Activated CD4-positive, alpha-beta T cell treated with anti-CD3 and anti-CD28 coated beads, Interleukin-2, amount 10 ng/mL, durations not matched to agents 24 days and 14 days (primary cell): ENCODE measurements at regions not wholly inside any gene's neighbourhood (a gene's known extent, or its start where the extent isn't known, plus 50 kb on each side); places are given as distances from the start of the nearest gene placed in this dataset.
"Not testable (repeated sequence)": the region's sequence is repeated elsewhere in the genome, so short reads cannot be mapped to it uniquely, and the experiment has no call there.

Experiments
- DNase-seq: peaks from one replicate; pipeline ENCODE4 v3.0.0; 2022
- H3K27ac Mint-ChIP-seq: one replicate; pipeline ENCODE4 v1.8.0; 2022; ENCODE audit warnings: mild to moderate bottlenecking, mixed read lengths
- H3K27me3 Mint-ChIP-seq: one replicate; pipeline ENCODE4 v1.8.0; 2022; ENCODE audit warnings: mixed read lengths
- H3K36me3 Mint-ChIP-seq: one replicate; pipeline ENCODE4 v1.8.0; 2022; ENCODE audit warnings: low read depth, mild to moderate bottlenecking, mixed read lengths
- H3K4me1 Mint-ChIP-seq: one replicate; pipeline ENCODE4 v1.8.0; 2021; ENCODE audit warnings: mixed read lengths
- H3K4me3 Mint-ChIP-seq: one replicate; pipeline ENCODE4 v1.8.0; 2022; ENCODE audit warnings: mild to moderate bottlenecking, moderate library complexity, mixed read lengths
- H3K9me3 Mint-ChIP-seq: one replicate; pipeline ENCODE4 v1.8.0; 2021; ENCODE audit warnings: mixed read lengths
- intact Hi-C: fragments of 100-400 bp; cut with micrococcal nuclease; formaldehyde crosslinking; loops from one replicate; pipeline ENCODE4 v1.15.1; 2023

GRCh38 chr6:49325891-49326290 is 137.2 kb downstream of the MMUT start:
- no peaks in the 10 kb centered on the region for H3K27me3 Mint-ChIP-seq
- no peak for DNase-seq
- H3K36me3 Mint-ChIP-seq: no peaks in the 10 kb centered on the region
- no peaks in the 10 kb centered on the region for H3K9me3 Mint-ChIP-seq
- intact Hi-C loops: no loop called here
- no peak overlapping the region for H3K27ac Mint-ChIP-seq
- H3K4me3 Mint-ChIP-seq: no peak overlapping the region
- H3K4me1 Mint-ChIP-seq: no peaks in the 10 kb centered on the region

DNA sequence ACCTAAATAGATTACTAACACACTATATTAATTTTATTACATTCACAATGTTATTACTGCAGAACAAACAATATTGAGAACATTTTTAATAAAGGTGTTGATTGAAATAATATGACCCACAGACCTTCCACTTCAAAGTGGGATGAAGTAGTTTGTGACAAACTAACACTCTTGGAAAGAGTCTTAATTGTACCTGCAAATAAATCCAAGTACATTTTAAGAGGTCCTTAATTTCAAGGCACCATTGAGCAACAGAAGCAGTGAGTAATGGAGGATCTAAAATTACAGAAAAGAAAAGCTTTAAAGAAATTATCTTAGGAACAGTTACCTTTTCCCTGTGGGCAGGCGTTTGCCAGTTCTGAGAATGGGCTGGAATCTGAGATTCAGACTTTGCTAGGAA is 140.2 kb downstream of the MMUT start:
- no peaks in the 10 kb centered on the region for H3K36me3 Mint-ChIP-seq
- no peaks in the 10 kb centered on the region for H3K4me1 Mint-ChIP-seq
- intact Hi-C loops: no loop called here
- no peaks in the 10 kb centered on the region for H3K9me3 Mint-ChIP-seq
- no peaks in the 10 kb centered on the region for H3K27me3 Mint-ChIP-seq
- no peak overlapping the region for H3K4me3 Mint-ChIP-seq
- no peak overlapping the region for H3K27ac Mint-ChIP-seq
- no peak for DNase-seq

DNA sequence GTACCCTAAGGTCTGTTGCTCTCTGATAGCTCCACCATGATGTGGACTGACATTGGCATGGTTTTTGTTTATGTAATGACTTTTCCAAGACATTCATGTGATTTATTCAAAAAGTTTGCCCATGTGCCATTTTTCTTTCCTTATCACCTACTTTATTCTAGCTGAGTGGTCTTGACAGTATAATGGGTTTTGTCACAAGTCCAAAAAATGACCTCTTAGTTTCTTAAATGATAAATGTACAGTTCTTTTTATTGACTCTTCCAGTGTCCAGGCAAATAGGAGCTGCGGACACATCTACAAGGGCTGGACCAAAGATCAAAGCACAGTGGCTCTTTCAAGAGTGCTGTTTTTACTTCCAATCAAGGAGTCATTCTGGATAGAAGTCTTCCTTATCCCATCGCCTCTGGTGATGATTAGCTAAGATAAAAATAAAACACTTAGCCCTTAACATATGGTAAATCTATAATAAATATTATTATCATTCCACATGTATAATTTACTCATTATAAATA is 141.4 kb downstream of the MMUT start:
- intact Hi-C loops: no loop called here
- no peak overlapping the region for H3K27ac Mint-ChIP-seq
- no peak for DNase-seq
- no peaks in the 10 kb centered on the region for H3K36me3 Mint-ChIP-seq
- no peaks in the 10 kb centered on the region for H3K4me1 Mint-ChIP-seq
- no peaks in the 10 kb centered on the region for H3K27me3 Mint-ChIP-seq
- H3K4me3 Mint-ChIP-seq: no peak overlapping the region
- H3K9me3 Mint-ChIP-seq: peaks cover 4% of the 10 kb centered on the region

DNA sequence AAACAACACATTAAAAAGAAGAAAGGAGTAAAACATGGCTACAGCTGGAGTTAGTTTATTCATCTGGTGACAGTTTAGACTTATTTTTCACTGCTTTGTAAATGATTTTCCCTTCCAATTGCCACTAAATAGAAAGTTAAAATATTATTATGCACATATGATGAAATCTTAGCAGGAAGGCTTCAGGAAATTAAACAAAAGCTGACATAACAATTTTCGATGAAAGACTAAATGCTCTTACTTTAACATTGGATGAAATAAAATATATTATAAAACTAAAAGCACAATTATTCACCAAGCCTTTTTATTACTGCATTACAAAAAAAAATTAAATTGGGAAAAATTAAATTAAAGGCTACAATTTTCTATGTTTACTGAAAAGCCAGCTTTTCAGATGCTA is 158.0 kb downstream of the MMUT start:
- H3K36me3 Mint-ChIP-seq: no peaks in the 10 kb centered on the region
- no peaks in the 10 kb centered on the region for H3K27me3 Mint-ChIP-seq
- H3K27ac Mint-ChIP-seq: no peak overlapping the region
- no peak for DNase-seq
- no peaks in the 10 kb centered on the region for H3K4me1 Mint-ChIP-seq
- no peak overlapping the region for H3K4me3 Mint-ChIP-seq
- intact Hi-C loops: no loop called here
- no peaks in the 10 kb centered on the region for H3K9me3 Mint-ChIP-seq

GRCh38 chr6:49304393-49304792 is 158.7 kb downstream of the MMUT start:
- H3K27ac Mint-ChIP-seq, DNase-seq, H3K4me3 Mint-ChIP-seq, H3K9me3 Mint-ChIP-seq, H3K36me3 Mint-ChIP-seq, intact Hi-C loops, H3K4me1 Mint-ChIP-seq, H3K27me3 Mint-ChIP-seq: not testable (repeated sequence)

DNA sequence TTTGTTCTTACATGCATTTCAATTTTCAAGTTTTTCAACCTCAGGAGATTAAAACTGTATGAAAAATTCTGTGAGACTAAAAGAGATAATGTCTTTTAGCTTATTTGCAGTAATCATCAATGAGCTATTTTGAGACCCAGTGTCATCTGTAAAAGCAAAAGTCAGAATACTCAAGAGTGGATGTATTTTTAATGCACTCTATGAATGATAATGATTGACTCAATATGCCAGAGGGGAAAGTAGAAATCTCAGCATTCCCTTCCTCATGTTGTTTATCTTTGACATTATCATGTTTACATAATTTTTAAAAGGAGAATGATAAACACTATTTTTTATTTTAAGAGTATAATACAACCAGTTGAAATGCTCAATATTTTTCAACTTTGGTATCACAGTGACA is 162.1 kb downstream of the MMUT start:
- H3K36me3 Mint-ChIP-seq: no peaks in the 10 kb centered on the region
- intact Hi-C loops: no loop called here
- H3K27me3 Mint-ChIP-seq: no peaks in the 10 kb centered on the region
- no peaks in the 10 kb centered on the region for H3K9me3 Mint-ChIP-seq
- no peak for DNase-seq
- no peak overlapping the region for H3K27ac Mint-ChIP-seq
- H3K4me3 Mint-ChIP-seq: no peak overlapping the region
- no peaks in the 10 kb centered on the region for H3K4me1 Mint-ChIP-seq

DNA sequence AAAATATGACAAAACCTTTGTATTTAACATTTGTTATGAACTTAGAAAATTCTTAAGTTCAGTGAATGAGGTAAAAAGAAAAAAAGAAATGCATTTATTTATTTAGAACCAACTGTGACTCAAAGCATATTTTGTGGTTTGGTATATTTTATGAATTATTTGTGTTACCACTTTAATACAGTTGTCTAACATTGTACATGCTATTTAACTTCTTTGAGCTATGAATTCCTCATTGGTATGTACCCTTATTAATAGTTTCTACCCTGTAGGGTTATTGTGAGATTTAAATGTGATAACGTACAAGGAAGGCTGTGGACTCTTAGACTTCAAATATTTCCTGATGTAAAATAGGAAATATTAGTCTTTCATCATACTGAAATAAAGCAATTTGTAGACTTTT is 162.6 kb downstream of the MMUT start:
- H3K4me3 Mint-ChIP-seq: no peak overlapping the region
- no peaks in the 10 kb centered on the region for H3K27me3 Mint-ChIP-seq
- H3K27ac Mint-ChIP-seq: no peak overlapping the region
- DNase-seq: no peak
- intact Hi-C loops: no loop called here
- H3K4me1 Mint-ChIP-seq: no peaks in the 10 kb centered on the region
- H3K36me3 Mint-ChIP-seq: no peaks in the 10 kb centered on the region
- no peaks in the 10 kb centered on the region for H3K9me3 Mint-ChIP-seq

GRCh38 chr6:49299279-49299678 is 163.8 kb downstream of the MMUT start:
- Mint-ChIP-seq H3K27ac (no peak overlapping the region), H3K4me3 (no peak overlapping the region), H3K27me3 (no peaks in the 10 kb centered on the region), H3K4me1 (no peaks in the 10 kb centered on the region), H3K36me3 (no peaks in the 10 kb centered on the region), H3K9me3 (no peaks in the 10 kb centered on the region)
- intact Hi-C loops: no loop called here
- no peak for DNase-seq

DNA sequence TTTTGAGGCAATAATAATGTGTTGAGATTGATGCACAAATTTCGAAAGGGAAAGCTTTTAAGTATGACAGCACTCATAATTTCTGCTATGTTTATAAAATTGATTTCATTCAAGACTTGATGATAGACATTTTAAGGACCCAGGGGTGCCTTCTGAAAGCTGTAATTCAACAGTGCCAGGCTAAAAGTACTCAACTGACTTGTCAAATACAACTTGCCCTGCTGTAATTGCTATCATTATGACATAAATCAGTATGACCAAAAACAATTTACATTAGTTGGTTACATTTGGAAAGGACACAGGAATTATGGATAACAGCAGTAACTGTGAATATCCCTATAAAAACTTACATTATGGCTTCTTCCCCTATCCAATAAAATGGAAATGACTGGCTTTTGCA is 178.9 kb downstream of the MMUT start:
- H3K27me3 Mint-ChIP-seq: no peaks in the 10 kb centered on the region
- no peaks in the 10 kb centered on the region for H3K4me1 Mint-ChIP-seq
- no peaks in the 10 kb centered on the region for H3K9me3 Mint-ChIP-seq
- H3K27ac Mint-ChIP-seq: no peak overlapping the region
- intact Hi-C loops: no loop called here
- no peaks in the 10 kb centered on the region for H3K36me3 Mint-ChIP-seq
- no peak overlapping the region for H3K4me3 Mint-ChIP-seq
- no peak for DNase-seq

DNA sequence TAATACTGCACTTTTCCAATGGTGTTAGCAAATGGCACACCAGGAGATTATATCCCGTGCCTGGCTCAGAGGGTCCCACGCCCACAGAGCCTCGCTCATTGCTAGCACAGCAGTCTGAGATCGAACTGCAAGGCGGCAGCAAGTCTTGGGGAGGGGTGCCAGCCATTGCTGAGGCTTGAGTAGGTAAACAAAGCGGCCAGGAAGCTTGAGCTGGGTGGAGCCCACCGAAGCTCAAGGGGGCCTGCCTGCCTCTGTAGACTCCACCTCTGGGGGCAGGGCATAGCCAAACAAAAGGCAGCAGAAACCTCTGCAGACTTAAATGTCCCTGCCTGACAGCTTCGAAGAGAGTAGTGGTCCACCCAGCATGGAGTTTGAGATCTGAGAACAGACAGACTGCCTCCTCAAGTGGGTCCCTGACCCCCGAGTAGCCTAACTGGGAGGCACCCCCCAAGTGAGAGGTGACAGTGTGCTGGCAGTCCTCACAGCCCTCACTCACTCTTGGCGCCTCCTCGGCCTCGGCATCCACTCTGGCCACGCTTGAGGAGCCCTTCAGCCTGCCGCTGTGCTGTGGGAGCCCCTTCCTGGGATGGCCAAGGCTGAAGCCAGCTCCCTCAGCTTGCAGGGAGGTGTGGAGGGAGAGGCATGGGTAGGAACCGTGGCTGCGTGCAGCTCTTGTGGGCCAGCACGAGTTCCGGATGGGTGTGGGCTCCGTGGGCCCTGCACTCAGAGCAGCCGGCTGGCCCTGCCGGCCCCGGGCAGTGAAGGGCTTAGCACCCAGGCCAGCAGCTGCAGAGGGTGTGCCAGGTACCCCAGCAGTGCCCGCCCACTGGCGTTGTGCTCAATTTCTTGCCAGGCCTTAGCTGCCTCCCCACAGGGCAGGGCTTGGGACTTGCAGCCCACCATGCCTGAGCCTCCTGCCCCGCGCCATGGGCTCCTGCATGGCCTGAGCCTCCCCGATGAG is 188.0 kb downstream of the MMUT start:
- H3K4me3 Mint-ChIP-seq, H3K4me1 Mint-ChIP-seq, H3K36me3 Mint-ChIP-seq, DNase-seq, H3K27ac Mint-ChIP-seq, H3K27me3 Mint-ChIP-seq, H3K9me3 Mint-ChIP-seq, intact Hi-C loops: not testable (repeated sequence)

DNA sequence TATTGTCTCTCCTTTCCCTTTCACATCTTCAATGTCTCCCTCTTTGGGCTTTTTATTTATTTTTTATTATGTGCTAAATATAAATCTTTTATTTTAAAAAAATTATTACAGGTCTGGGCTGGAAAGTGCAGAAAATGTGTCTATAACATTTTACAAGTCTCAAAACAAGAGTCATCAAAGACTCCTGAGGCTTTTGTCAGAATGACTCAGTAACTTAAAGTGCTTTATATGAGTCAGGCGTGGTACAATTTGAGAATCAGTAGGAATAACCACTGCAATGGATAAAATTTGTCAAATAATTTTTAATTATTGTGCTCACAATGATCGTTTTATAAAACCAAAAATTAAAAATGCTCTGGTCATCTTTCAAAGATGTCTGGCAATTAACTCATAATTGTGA is 193.9 kb downstream of the MMUT start:
- intact Hi-C loops: no loop called here

DNA sequence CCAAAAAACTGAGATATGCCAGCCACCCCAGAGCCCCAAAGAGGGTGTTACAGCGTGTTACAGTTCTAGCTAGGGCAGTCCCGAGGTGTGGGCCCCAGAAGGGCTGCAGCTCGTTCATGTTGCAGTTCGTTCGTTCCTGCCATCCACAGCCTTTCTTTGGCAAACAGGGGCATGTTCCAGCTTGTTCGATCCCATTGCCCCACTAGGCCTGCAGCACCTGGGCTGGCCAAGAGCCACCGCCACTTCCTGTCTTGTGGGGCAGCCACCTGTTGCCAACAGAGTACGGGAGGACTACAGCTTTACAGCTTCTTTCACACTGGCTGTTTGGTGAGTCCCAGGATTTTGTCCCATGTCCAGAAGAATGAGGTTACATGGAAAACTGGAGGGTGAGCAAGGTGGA is 198.1 kb downstream of the MMUT start:
- H3K4me3 Mint-ChIP-seq: no peak overlapping the region
- intact Hi-C loops: no loop called here

More for the DNA sequence above, 193.9 kb downstream of the MMUT start:
- H3K27me3 Mint-ChIP-seq: no peaks in the 10 kb centered on the region
- no peak overlapping the region for H3K27ac Mint-ChIP-seq
- no peak overlapping the region for H3K4me3 Mint-ChIP-seq
- H3K4me1 Mint-ChIP-seq: no peaks in the 10 kb centered on the region
- H3K9me3 Mint-ChIP-seq: no peaks in the 10 kb centered on the region
- DNase-seq: no peak
- H3K36me3 Mint-ChIP-seq: no peaks in the 10 kb centered on the region

GRCh38 chr6:49264496-49264895 is 198.6 kb downstream of the MMUT start:
- H3K27me3 Mint-ChIP-seq: no peaks in the 10 kb centered on the region
- H3K9me3 Mint-ChIP-seq: no peaks in the 10 kb centered on the region
- H3K4me1 Mint-ChIP-seq: no peaks in the 10 kb centered on the region
- DNase-seq: no peak
- no peaks in the 10 kb centered on the region for H3K36me3 Mint-ChIP-seq
- H3K27ac Mint-ChIP-seq: no peak overlapping the region
- intact Hi-C loops: no loop called here
- H3K4me3 Mint-ChIP-seq: no peak overlapping the region

More for the DNA sequence above, 198.1 kb downstream of the MMUT start:
- no peaks in the 10 kb centered on the region for H3K4me1 Mint-ChIP-seq
- no peaks in the 10 kb centered on the region for H3K9me3 Mint-ChIP-seq
- H3K27me3 Mint-ChIP-seq: no peaks in the 10 kb centered on the region
- no peak for DNase-seq
- H3K27ac Mint-ChIP-seq: no peak overlapping the region
- no peaks in the 10 kb centered on the region for H3K36me3 Mint-ChIP-seq

DNA sequence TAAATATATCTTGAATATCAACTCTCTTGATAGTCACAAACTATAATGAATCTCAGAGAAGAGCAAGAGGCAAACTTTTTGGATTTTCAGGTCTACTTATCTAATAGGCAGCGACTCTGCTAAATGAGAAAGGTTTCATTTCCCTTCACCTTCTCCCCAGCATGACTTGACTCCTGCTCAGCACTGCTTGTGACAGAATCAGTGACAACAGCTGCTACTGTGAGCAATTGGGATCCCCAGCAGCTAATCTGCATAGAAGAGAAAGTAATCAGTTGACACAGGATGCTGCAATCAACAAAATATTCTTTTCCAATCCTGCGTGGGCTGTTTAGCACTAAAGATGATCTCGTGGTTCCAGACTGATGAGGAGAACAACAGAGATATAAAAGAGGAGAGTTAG is 205.5 kb downstream of the MMUT start:
- H3K36me3 Mint-ChIP-seq: no peaks in the 10 kb centered on the region
- no peaks in the 10 kb centered on the region for H3K9me3 Mint-ChIP-seq
- DNase-seq: no peak
- intact Hi-C loops: no loop called here
- H3K27me3 Mint-ChIP-seq: no peaks in the 10 kb centered on the region
- H3K4me3 Mint-ChIP-seq: no peak overlapping the region
- H3K4me1 Mint-ChIP-seq: no peaks in the 10 kb centered on the region
- no peak overlapping the region for H3K27ac Mint-ChIP-seq

DNA sequence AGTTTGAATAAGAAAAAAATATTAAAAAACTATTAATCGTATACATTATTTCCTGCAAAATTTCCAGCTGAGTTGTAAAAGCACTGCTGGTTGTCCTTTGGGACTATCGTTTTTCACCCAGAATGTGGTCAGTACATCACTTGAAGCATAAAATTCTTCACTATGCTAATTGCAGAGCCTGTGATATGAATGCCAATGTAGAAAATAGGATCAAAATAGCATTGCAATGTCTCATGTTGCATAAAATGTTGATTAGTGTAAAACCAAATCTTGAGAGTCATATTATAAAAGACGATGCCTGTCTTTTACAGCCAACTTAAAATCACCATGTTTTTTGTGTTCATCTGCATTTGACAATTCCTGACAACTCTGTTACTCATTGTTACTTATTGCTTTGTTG is 207.7 kb downstream of the MMUT start:
- Mint-ChIP-seq H3K36me3 (no peaks in the 10 kb centered on the region), H3K27ac (no peak overlapping the region), H3K4me3 (no peak overlapping the region)

More for the DNA sequence above, 207.7 kb downstream of the MMUT start:
- H3K4me1 Mint-ChIP-seq: no peaks in the 10 kb centered on the region
- intact Hi-C loops: no loop called here
- H3K27me3 Mint-ChIP-seq: no peaks in the 10 kb centered on the region
- H3K9me3 Mint-ChIP-seq: no peaks in the 10 kb centered on the region
- no peak for DNase-seq
